ENCODE measurements at regions not wholly inside any gene's neighbourhood (a gene's known extent, or its start where the extent isn't known, plus 50 kb on each side); places are given as distances from the start of the nearest gene placed in this dataset.
A peak's percentile ranks its signal among the peaks of the same experiment; 100 is the strongest.

- TF ChIP-seq CTCF (IDR thresholded peaks at IDR 0.05): peak in 1 of 6 experiments; percentile 24
- no peak for TF ChIP-seq POLR2A (IDR thresholded peaks at IDR 0.05)
These were observed 58.6 kb upstream of the SPRY2 start for GRCh38 chr13:80399340-80400163.
